Stimulated activated CD4-positive, alpha-beta T cell treated with anti-CD3 and anti-CD28 coated beads, TNF-alpha, amount 100 ng/mL, for 24 hours (primary cell): ENCODE measurements at regions not wholly inside any gene's neighbourhood (a gene's known extent, or its start where the extent isn't known, plus 50 kb on each side); places are given as distances from the start of the nearest gene placed in this dataset.
A peak's percentile ranks its signal among the peaks of the same experiment; 100 is the strongest.
"Not testable (repeated sequence)": the region's sequence is repeated elsewhere in the genome, so short reads cannot be mapped to it uniquely, and the experiment has no call there.

Source experiments
- DNase-seq, 3 experiments: peaks; one replicate each; pipeline ENCODE4 v3.0.0-alpha.2; 2020; ENCODE audit warnings: low read depth in 3 of 3

GRCh38 chr1:82776730-82777129 is 976.0 kb downstream of the ADGRL2 start:
- DNase-seq = not testable (repeated sequence)

GRCh38 chr1:82775406-82776000 is 974.8 kb downstream of the ADGRL2 start:
- peak in 1 of 3 experiments; percentile 35 for DNase-seq

- no peak for DNase-seq
Measured at GRCh38 chr1:82762829-82763532, 962.2 kb downstream of the ADGRL2 start.

GRCh38 chr1:82759035-82759434 is 958.3 kb downstream of the ADGRL2 start:
- no peak for DNase-seq

GRCh38 chr1:82755671-82756070 is 954.9 kb downstream of the ADGRL2 start:
- no peak for DNase-seq

- no peak for DNase-seq
Measured at GRCh38 chr1:82755191-82755590, 954.5 kb downstream of the ADGRL2 start.

- no peak for DNase-seq
Measured at GRCh38 chr1:82752046-82752445, 951.3 kb downstream of the ADGRL2 start.

GRCh38 chr1:82733645-82734044 is 932.9 kb downstream of the ADGRL2 start:
- no peak for DNase-seq

GRCh38 chr1:82731216-82731615 is 930.5 kb downstream of the ADGRL2 start:
- DNase-seq = no peak

GRCh38 chr1:82728206-82728605 is 927.5 kb downstream of the ADGRL2 start:
- DNase-seq = no peak

- DNase-seq = no peak
Measured at GRCh38 chr1:82724246-82724645, 923.5 kb downstream of the ADGRL2 start.

- DNase-seq = no peak
Measured at GRCh38 chr1:82722608-82723007, 921.9 kb downstream of the ADGRL2 start.

GRCh38 chr1:82721702-82722101 is 921.0 kb downstream of the ADGRL2 start:
- no peak for DNase-seq

- DNase-seq = no peak
Measured at GRCh38 chr1:82718719-82719419, 918.1 kb downstream of the ADGRL2 start.

- no peak for DNase-seq
Measured at GRCh38 chr1:82710091-82710490, 909.4 kb downstream of the ADGRL2 start.

GRCh38 chr1:82707681-82708080 is 906.9 kb downstream of the ADGRL2 start:
- DNase-seq = no peak

- DNase-seq = no peak
Measured at GRCh38 chr1:82706741-82707140, 906.0 kb downstream of the ADGRL2 start.

GRCh38 chr1:82704966-82705365 is 904.2 kb downstream of the ADGRL2 start:
- no peak for DNase-seq

- DNase-seq = no peak
Measured at GRCh38 chr1:82704393-82704792, 903.7 kb downstream of the ADGRL2 start.

- no peak for DNase-seq
Measured at GRCh38 chr1:82703951-82704350, 903.2 kb downstream of the ADGRL2 start.

GRCh38 chr1:82700476-82700875 is 899.7 kb downstream of the ADGRL2 start:
- DNase-seq = no peak

GRCh38 chr1:82697965-82698364 is 897.2 kb downstream of the ADGRL2 start:
- no peak for DNase-seq

- DNase-seq = no peak
Measured at GRCh38 chr1:82695443-82695842, 894.7 kb downstream of the ADGRL2 start.
